ENCODE measurements at regions not wholly inside any gene's neighbourhood (a gene's known extent, or its start where the extent isn't known, plus 50 kb on each side); places are given as distances from the start of the nearest gene placed in this dataset.
"Not testable (repeated sequence)": the region's sequence is repeated elsewhere in the genome, so short reads cannot be mapped to it uniquely, and the experiment has no call there.

DNA sequence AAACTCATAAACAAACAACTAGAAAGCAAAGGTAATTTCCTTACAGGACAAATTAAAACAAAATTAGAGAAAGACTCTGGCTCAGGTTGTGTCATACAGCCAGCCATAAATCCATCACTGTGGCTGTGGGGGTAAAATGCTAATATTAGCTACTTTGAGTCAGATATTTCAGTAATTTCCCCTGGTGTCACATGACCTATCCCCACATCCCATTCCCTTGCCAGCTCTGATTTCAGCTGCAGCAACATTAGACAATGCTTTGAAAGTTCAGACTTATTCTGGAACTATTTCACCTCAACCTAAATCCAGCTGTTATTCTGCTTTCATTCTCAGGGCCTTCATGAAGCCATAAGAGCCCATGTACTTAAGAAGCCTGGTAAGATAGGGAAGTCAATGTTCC lies 55.3 kb downstream of the RPL10L start:
- no peaks in the 10 kb centered on the region for H3K4me1 ChIP-seq (replicated peaks)
- no peak overlapping the region for H3K4me3 ChIP-seq
- no peak for DNase-seq (ENCODE audit: low read depth in 1 of 2, low spot score in 2 of 2)
- no peaks in the 10 kb centered on the region for H3K9me3 ChIP-seq (replicated peaks)
- H3K36me3 ChIP-seq = no peaks in the 10 kb centered on the region
- no peak overlapping the region for H3K27ac ChIP-seq
- no peaks in the 10 kb centered on the region for H3K27me3 ChIP-seq (replicated peaks)

DNA sequence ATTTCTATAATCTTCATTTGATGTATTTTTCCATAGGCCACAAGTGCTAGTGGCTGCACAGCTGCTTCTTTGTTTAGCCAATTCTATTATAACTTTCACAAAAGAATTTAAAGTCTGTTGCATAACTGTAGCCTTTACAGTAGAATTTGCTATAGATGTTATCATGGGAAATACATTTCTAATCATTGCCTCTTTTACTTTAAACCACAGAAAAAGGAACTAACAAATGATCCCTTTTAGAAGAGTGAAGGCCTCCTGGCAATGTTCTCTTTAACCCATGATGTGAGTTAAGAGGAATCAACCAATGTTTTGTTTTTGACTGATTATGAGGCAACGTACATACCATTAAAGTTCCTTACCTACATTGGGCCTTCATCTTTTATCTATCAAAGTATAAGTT lies 68.8 kb downstream of the RPL10L start:
- Histone ChIP-seq H3K27ac (no peak overlapping the region), H3K4me1 (replicated peaks) (no peaks in the 10 kb centered on the region), H3K27me3 (replicated peaks) (no peaks in the 10 kb centered on the region), H3K4me3 (no peak overlapping the region), H3K36me3 (no peaks in the 10 kb centered on the region), H3K9me3 (replicated peaks) (no peaks in the 10 kb centered on the region)
- no peak for DNase-seq (ENCODE audit: low read depth in 1 of 2, low spot score in 2 of 2)

- no peak overlapping the region for H3K27ac ChIP-seq
- H3K4me3 ChIP-seq = no peak overlapping the region
- no peaks in the 10 kb centered on the region for H3K4me1 ChIP-seq (replicated peaks)
- peak in 1 of 2 experiments; percentile 3 for DNase-seq (ENCODE audit: low read depth in 1 of 2, low spot score in 2 of 2)
- no peaks in the 10 kb centered on the region for H3K9me3 ChIP-seq (replicated peaks)
- no peaks in the 10 kb centered on the region for H3K36me3 ChIP-seq
- H3K27me3 ChIP-seq (replicated peaks) = no peaks in the 10 kb centered on the region
Measured at GRCh38 chr14:46581036-46581671, 70.4 kb downstream of the RPL10L start.

GRCh38 chr14:46574978-46575375 lies 76.6 kb downstream of the RPL10L start:
- no peaks in the 10 kb centered on the region for H3K36me3 ChIP-seq
- H3K27me3 ChIP-seq (replicated peaks) = no peaks in the 10 kb centered on the region
- H3K4me3 ChIP-seq = no peak overlapping the region
- H3K4me1 ChIP-seq (replicated peaks) = peaks cover 24% of the 10 kb centered on the region
- peak overlapping the region; percentile 51; the same call in 1 of the 2 replicates for H3K27ac ChIP-seq
- no peaks in the 10 kb centered on the region for H3K9me3 ChIP-seq (replicated peaks)
- DNase-seq (ENCODE audit: low read depth in 1 of 2, low spot score in 2 of 2) = no peak

GRCh38 chr14:46574221-46574977 lies 77.2 kb downstream of the RPL10L start:
- no peak overlapping the region for H3K4me3 ChIP-seq
- H3K4me1 ChIP-seq (replicated peaks) = peaks cover 24% of the 10 kb centered on the region
- no peaks in the 10 kb centered on the region for H3K36me3 ChIP-seq
- peak overlapping the region; percentile 51 for H3K27ac ChIP-seq
- no peaks in the 10 kb centered on the region for H3K9me3 ChIP-seq (replicated peaks)
- DNase-seq (ENCODE audit: low read depth in 1 of 2, low spot score in 2 of 2) = peak in 1 of 2 experiments; percentile 28
- H3K27me3 ChIP-seq (replicated peaks) = no peaks in the 10 kb centered on the region

DNA sequence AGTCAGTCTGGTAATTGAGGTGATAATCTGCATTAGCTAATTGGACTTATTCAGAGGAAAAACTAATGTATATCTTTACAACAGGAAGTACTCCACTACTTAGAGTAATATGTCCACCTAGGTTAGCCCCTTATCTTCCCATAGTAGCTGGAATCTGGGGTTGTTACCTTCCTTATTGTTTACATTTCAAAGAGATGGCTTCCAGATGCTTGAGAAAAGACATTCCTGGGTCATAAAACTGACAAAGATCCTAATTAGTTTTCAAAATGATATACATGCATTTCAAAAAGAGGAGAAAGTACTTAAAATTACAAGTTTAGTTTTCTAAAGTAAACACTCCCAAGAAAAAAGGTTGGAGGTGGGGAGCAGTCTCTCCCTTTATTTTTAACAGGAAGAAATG lies 78.1 kb downstream of the RPL10L start:
- Histone ChIP-seq H3K4me3 (no peak overlapping the region), H3K36me3 (no peaks in the 10 kb centered on the region), H3K9me3 (replicated peaks) (no peaks in the 10 kb centered on the region), H3K27ac (peak overlapping the region; percentile 33), H3K4me1 (replicated peaks) (peaks cover 24% of the 10 kb centered on the region), H3K27me3 (replicated peaks) (no peaks in the 10 kb centered on the region)
- DNase-seq (ENCODE audit: low read depth in 1 of 2, low spot score in 2 of 2) = no peak

- Histone ChIP-seq H3K27me3 (replicated peaks) (no peaks in the 10 kb centered on the region), H3K27ac (no peak overlapping the region), H3K9me3 (replicated peaks) (no peaks in the 10 kb centered on the region), H3K36me3 (no peaks in the 10 kb centered on the region), H3K4me1 (replicated peaks) (peaks cover 24% of the 10 kb centered on the region), H3K4me3 (no peak overlapping the region)
- peak in 1 of 2 experiments; percentile 24 for DNase-seq (ENCODE audit: low read depth in 1 of 2, low spot score in 2 of 2)
Measured at GRCh38 chr14:46571970-46572369, 79.6 kb downstream of the RPL10L start.

DNA sequence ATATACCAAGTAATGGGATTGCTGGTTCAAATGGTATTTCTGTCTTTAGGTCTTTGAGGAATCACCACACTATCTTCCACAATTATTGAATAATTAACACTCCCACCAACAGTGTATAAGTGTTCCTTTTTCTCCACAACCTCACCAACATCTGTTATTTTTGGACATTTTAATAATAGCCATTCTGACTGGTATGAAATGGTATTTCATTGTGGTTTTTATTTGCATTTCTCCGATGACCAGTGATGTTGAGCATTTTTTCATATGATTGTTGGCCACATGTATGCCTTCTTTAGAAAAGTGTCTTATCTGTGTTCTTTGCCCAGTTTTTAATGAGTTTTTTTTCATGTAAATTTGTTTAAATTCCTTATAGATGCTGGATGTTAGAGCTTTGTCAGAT lies 83.4 kb downstream of the RPL10L start:
- not testable (repeated sequence) for DNase-seq (ENCODE audit: low read depth in 1 of 2, low spot score in 2 of 2); H3K4me1 ChIP-seq (replicated peaks); H3K27ac ChIP-seq; H3K9me3 ChIP-seq (replicated peaks); H3K36me3 ChIP-seq; H3K4me3 ChIP-seq; H3K27me3 ChIP-seq (replicated peaks)

- H3K4me3 ChIP-seq = no peak overlapping the region
- no peak for DNase-seq (ENCODE audit: low read depth in 1 of 2, low spot score in 2 of 2)
- H3K27ac ChIP-seq = no peak overlapping the region
- H3K9me3 ChIP-seq (replicated peaks) = no peaks in the 10 kb centered on the region
- no peaks in the 10 kb centered on the region for H3K36me3 ChIP-seq
- H3K4me1 ChIP-seq (replicated peaks) = no peaks in the 10 kb centered on the region
- H3K27me3 ChIP-seq (replicated peaks) = no peaks in the 10 kb centered on the region
Measured at GRCh38 chr14:46550836-46551235, 100.7 kb downstream of the RPL10L start.

GRCh38 chr14:46540986-46541385 lies 110.6 kb downstream of the RPL10L start:
- DNase-seq (ENCODE audit: low read depth in 1 of 2, low spot score in 2 of 2) = no peak
- Histone ChIP-seq H3K4me1 (replicated peaks) (no peaks in the 10 kb centered on the region), H3K27me3 (replicated peaks) (no peaks in the 10 kb centered on the region), H3K4me3 (no peak overlapping the region), H3K9me3 (replicated peaks) (no peaks in the 10 kb centered on the region), H3K27ac (no peak overlapping the region), H3K36me3 (no peaks in the 10 kb centered on the region)

DNA sequence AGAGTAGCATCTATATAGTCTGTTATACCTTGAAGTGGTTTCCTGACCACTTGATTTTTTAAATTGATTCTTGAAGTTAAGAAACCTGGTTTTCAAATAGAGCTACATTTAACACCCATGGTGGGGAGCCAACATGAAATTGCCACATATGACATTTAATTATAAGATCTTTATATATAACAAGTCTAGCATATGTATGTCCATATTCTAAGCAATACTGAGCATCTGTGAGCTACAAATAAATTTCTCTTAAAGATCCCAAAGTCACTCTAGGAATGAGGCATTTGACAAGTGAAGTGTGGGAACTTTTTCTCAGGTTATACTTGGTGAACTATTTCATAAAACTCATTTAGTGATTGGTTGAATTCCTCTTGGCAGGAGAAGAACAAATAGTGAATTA lies 132.5 kb downstream of the RPL10L start:
- H3K27me3 ChIP-seq (replicated peaks) = no peaks in the 10 kb centered on the region
- no peaks in the 10 kb centered on the region for H3K9me3 ChIP-seq (replicated peaks)
- DNase-seq (ENCODE audit: low read depth in 1 of 2, low spot score in 2 of 2) = no peak
- no peaks in the 10 kb centered on the region for H3K36me3 ChIP-seq
- no peak overlapping the region for H3K4me3 ChIP-seq
- no peak overlapping the region for H3K27ac ChIP-seq
- no peaks in the 10 kb centered on the region for H3K4me1 ChIP-seq (replicated peaks)

- not testable (repeated sequence) for DNase-seq (ENCODE audit: low read depth in 1 of 2, low spot score in 2 of 2); H3K27ac ChIP-seq; H3K27me3 ChIP-seq (replicated peaks); H3K36me3 ChIP-seq; H3K4me3 ChIP-seq; H3K4me1 ChIP-seq (replicated peaks); H3K9me3 ChIP-seq (replicated peaks)
Measured at GRCh38 chr14:46508752-46509151, 142.8 kb downstream of the RPL10L start.

DNA sequence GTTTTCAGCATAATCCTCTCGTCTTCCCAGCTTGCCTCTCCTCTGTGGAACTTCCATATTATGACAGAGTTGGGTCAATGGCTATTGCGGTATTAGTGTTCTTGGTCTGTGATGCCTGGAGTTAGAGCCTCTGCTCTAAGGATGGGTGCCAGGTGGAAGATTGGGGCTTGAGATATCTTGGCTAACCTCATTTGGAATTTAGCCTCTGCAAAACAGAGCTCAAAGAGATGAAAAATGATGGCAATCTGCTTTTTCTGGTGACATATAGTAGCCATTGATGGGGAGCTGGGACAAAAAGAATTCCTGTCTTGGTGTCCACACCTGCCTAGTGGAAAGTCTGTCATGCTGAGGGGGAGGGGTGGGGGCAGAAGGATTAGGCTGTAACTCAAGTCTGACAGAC lies 152.1 kb downstream of the RPL10L start:
- no peaks in the 10 kb centered on the region for H3K27me3 ChIP-seq (replicated peaks)
- no peaks in the 10 kb centered on the region for H3K9me3 ChIP-seq (replicated peaks)
- no peak overlapping the region for H3K27ac ChIP-seq
- H3K4me3 ChIP-seq = no peak overlapping the region
- H3K36me3 ChIP-seq = no peaks in the 10 kb centered on the region
- no peaks in the 10 kb centered on the region for H3K4me1 ChIP-seq (replicated peaks)
- DNase-seq (ENCODE audit: low read depth in 1 of 2, low spot score in 2 of 2) = no peak

GRCh38 chr14:46496409-46496808 lies 155.2 kb downstream of the RPL10L start:
- Histone ChIP-seq H3K4me1 (replicated peaks) (no peaks in the 10 kb centered on the region), H3K36me3 (no peaks in the 10 kb centered on the region), H3K4me3 (no peak overlapping the region), H3K9me3 (replicated peaks) (no peaks in the 10 kb centered on the region), H3K27ac (no peak overlapping the region), H3K27me3 (replicated peaks) (no peaks in the 10 kb centered on the region)
- DNase-seq (ENCODE audit: low read depth in 1 of 2, low spot score in 2 of 2) = no peak

All from SJSA1 (cell line).